SK-N-SH treated with all-trans-retinoic acid at 6 μM for 48 hours (cell line): ENCODE measurements at regions not wholly inside any gene's neighbourhood (a gene's known extent, or its start where the extent isn't known, plus 50 kb on each side); places are given as distances from the start of the nearest gene placed in this dataset.

Experiments used
- ATAC-seq: fragments of 200-7000 bp; cut with Tn5 transposase; 3 replicates; pipeline ENCODE4 v1.9.1; 2020; ENCODE audit warnings: mild to moderate bottlenecking, moderate library complexity
- ARNTL ChIP-seq: fragments of 450-650 bp; formaldehyde crosslinking; IDR thresholded peaks from 2 replicates; pipeline ENCODE4 v1.5.0; 2020; ENCODE audit warnings: low read depth, mild to moderate bottlenecking, moderate library complexity, borderline replicate concordance
- BACH2 ChIP-seq: fragments of 250-450 bp; sonication (Bioruptor Pico); IDR thresholded peaks from 2 replicates; pipeline ENCODE4 v1.9.0; 2021; ENCODE audit warnings: mild to moderate bottlenecking, borderline replicate concordance
- CREB5 ChIP-seq: fragments of 250-450 bp; sonication (Bioruptor Pico); IDR thresholded peaks from 2 replicates; pipeline ENCODE4 v1.5.1; 2020; ENCODE audit warnings: low read depth, mild to moderate bottlenecking, moderate library complexity
- CSDC2 ChIP-seq: fragments of 250-450 bp; sonication (Bioruptor Pico); IDR thresholded peaks from 2 replicates; pipeline ENCODE4 v1.5.0; 2020; ENCODE audit warnings: mild to moderate bottlenecking, moderate library complexity
- CSRNP3 ChIP-seq: fragments of 250-450 bp; sonication (Bioruptor Pico); IDR thresholded peaks from 2 replicates; pipeline ENCODE4 v1.5.1; 2021; ENCODE audit warnings: mild to moderate bottlenecking, moderate library complexity
- ESRRG ChIP-seq: fragments of 250-450 bp; sonication (Bioruptor Pico); IDR thresholded peaks from 2 replicates; pipeline ENCODE4 v1.6.1; 2021; ENCODE audit warnings: mild to moderate bottlenecking
- GLIS3 ChIP-seq: fragments of 250-450 bp; sonication (Bioruptor Pico); IDR thresholded peaks from 2 replicates; pipeline ENCODE4 v1.5.0; 2020; ENCODE audit warnings: mild to moderate bottlenecking, moderate library complexity
- ISL1 ChIP-seq: fragments of 250-450 bp; sonication (Bioruptor Pico); IDR thresholded peaks from 2 replicates; pipeline ENCODE4 v2.1.2; 2022; ENCODE audit warnings: mild to moderate bottlenecking, moderate library complexity
- OSR1 ChIP-seq: fragments of 250-450 bp; sonication (Bioruptor Pico); IDR thresholded peaks from 2 replicates; pipeline ENCODE4 v1.8.0; 2022; ENCODE audit warnings: moderate library complexity, mild to moderate bottlenecking, inconsistent platforms
- PATZ1 ChIP-seq: fragments of 250-450 bp; sonication (Bioruptor Pico); IDR thresholded peaks from 2 replicates; pipeline ENCODE4 v1.8.0; 2020; ENCODE audit warnings: mild to moderate bottlenecking, moderate library complexity, borderline replicate concordance
- POU6F1 ChIP-seq: fragments of 250-450 bp; sonication (Bioruptor Pico); IDR thresholded peaks from 2 replicates; pipeline ENCODE4 v1.8.0; 2021; ENCODE audit warnings: low read depth, mild to moderate bottlenecking, moderate library complexity, borderline replicate concordance
- PPARA ChIP-seq: fragments of 250-450 bp; sonication (Bioruptor Pico); IDR thresholded peaks from 2 replicates; pipeline ENCODE4 v1.5.0; 2020; ENCODE audit warnings: mild to moderate bottlenecking, borderline replicate concordance
- RARB ChIP-seq: fragments of 250-450 bp; sonication (Bioruptor Pico); IDR thresholded peaks from 2 replicates; pipeline ENCODE4 v1.8.0; 2021; ENCODE audit warnings: mild to moderate bottlenecking, moderate library complexity
- SNAI2 ChIP-seq: fragments of 250-450 bp; sonication (Bioruptor Pico); IDR thresholded peaks from 2 replicates; pipeline ENCODE4 v1.5.0; 2020; ENCODE audit warnings: mild to moderate bottlenecking, moderate library complexity
- TCF4 ChIP-seq: fragments of 250-450 bp; sonication (Bioruptor Pico); IDR thresholded peaks from 2 replicates; pipeline ENCODE4 v1.8.0; 2021; ENCODE audit warnings: mild to moderate bottlenecking, moderate library complexity, borderline replicate concordance
- TOX ChIP-seq: fragments of 250-450 bp; sonication (Bioruptor Pico); IDR thresholded peaks from 2 replicates; pipeline ENCODE4 v1.8.0; 2021; ENCODE audit warnings: mild to moderate bottlenecking, moderate library complexity, borderline replicate concordance
- TSHZ2 ChIP-seq: fragments of 250-450 bp; sonication (Bioruptor Pico); IDR thresholded peaks from 2 replicates; pipeline ENCODE4 v1.5.0; 2020; ENCODE audit warnings: mild to moderate bottlenecking, moderate library complexity
- ZC3H10 ChIP-seq: fragments of 250-450 bp; sonication (Bioruptor Pico); IDR thresholded peaks from 2 replicates; pipeline ENCODE4 v1.5.1; 2021; ENCODE audit warnings: mild to moderate bottlenecking, moderate library complexity
- ZFP3 ChIP-seq: fragments of 250-450 bp; sonication (Bioruptor Pico); IDR thresholded peaks from 2 replicates; pipeline ENCODE4 v1.5.0; 2020; ENCODE audit warnings: mild to moderate bottlenecking, moderate library complexity
- ZFP30 ChIP-seq: fragments of 450-650 bp; formaldehyde crosslinking; IDR thresholded peaks from 2 replicates; pipeline ENCODE4 v1.5.0; 2022; ENCODE audit warnings: mild to moderate bottlenecking, moderate library complexity
- ZNF565 ChIP-seq: fragments of 450-650 bp; formaldehyde crosslinking; conservative IDR thresholded peaks from 2 replicates; pipeline ENCODE4 v1.5.0; 2020; ENCODE audit warnings: low read depth, mild to moderate bottlenecking, moderate library complexity
- ZNF70 ChIP-seq: fragments of 450-650 bp; formaldehyde crosslinking; IDR thresholded peaks from 2 replicates; pipeline ENCODE4 v1.5.0; 2020; ENCODE audit warnings: mild to moderate bottlenecking, moderate library complexity

GRCh38 chr12:66898700-66899469 is 220.0 kb upstream of the GRIP1 start:
- no peak for ATAC-seq
- no peak for TF ChIP-seq GLIS3 (CRISPR knock-in tag)
- no peak for TF ChIP-seq ZNF565 (CRISPR knock-in tag)
- no peak for TF ChIP-seq OSR1
- no peak for TF ChIP-seq TSHZ2 (CRISPR knock-in tag)
- TF ChIP-seq CSRNP3 (CRISPR knock-in tag) = no peak
- TF ChIP-seq ZC3H10 (CRISPR knock-in tag) = no peak
- no peak for TF ChIP-seq CREB5 (CRISPR knock-in tag)
- TF ChIP-seq ZFP30 (CRISPR knock-in tag) = no peak
- TF ChIP-seq TOX = no peak
- TF ChIP-seq CSDC2 (CRISPR knock-in tag) = no peak
- TF ChIP-seq RARB (CRISPR knock-in tag) = no peak
- TF ChIP-seq TCF4 (CRISPR knock-in tag) = no peak
- TF ChIP-seq PPARA (CRISPR knock-in tag) = no peak
- TF ChIP-seq ESRRG (CRISPR knock-in tag) = no peak
- TF ChIP-seq ARNTL (CRISPR knock-in tag) = no peak
- no peak for TF ChIP-seq SNAI2 (CRISPR knock-in tag)
- no peak for TF ChIP-seq ISL1 (CRISPR knock-in tag)
- TF ChIP-seq BACH2 (CRISPR knock-in tag) = no peak
- no peak for TF ChIP-seq ZNF70

GRCh38 chr12:66899588-66899987 is 220.7 kb upstream of the GRIP1 start:
- TF ChIP-seq TSHZ2 (CRISPR knock-in tag) (no peak), POU6F1 (CRISPR knock-in tag) (no peak), ESRRG (CRISPR knock-in tag) (no peak), PATZ1 (CRISPR knock-in tag) (no peak), TCF4 (CRISPR knock-in tag) (no peak), ZNF70 (no peak), ISL1 (CRISPR knock-in tag) (no peak), OSR1 (no peak), TOX (no peak), ZFP3 (no peak), GLIS3 (CRISPR knock-in tag) (no peak), CSDC2 (CRISPR knock-in tag) (no peak)
- TF ChIP-seq, all 23 proteins: peak for 0
- no peak for ATAC-seq
